Mammary epithelial cell (primary cell): ENCODE measurements at regions not wholly inside any gene's neighbourhood (a gene's known extent, or its start where the extent isn't known, plus 50 kb on each side); places are given as distances from the start of the nearest gene placed in this dataset.

ENCODE experiments used
- CTCF ChIP-seq, 2 donors: IDR thresholded peaks in 1 of 2; conservative IDR thresholded peaks in 1 of 2; 2 replicates each; pipeline ENCODE4 v1.5.1; 2011 to 2012; ENCODE audit warnings: inconsistent platforms in 2 of 2, low read length in 2 of 2, mild to moderate bottlenecking in 2 of 2, control low read depth in 1 of 2, low read depth in 1 of 2; ENCODE audit not compliant: insufficient read depth in 1 of 2; ENCODE audit errors: extremely low read depth in 1 of 2
- EZH2 ChIP-seq: IDR thresholded peaks from 2 replicates; pipeline ENCODE4 v1.6.1; 2012; ENCODE audit warnings: low read length, inconsistent platforms, borderline replicate concordance

DNA sequence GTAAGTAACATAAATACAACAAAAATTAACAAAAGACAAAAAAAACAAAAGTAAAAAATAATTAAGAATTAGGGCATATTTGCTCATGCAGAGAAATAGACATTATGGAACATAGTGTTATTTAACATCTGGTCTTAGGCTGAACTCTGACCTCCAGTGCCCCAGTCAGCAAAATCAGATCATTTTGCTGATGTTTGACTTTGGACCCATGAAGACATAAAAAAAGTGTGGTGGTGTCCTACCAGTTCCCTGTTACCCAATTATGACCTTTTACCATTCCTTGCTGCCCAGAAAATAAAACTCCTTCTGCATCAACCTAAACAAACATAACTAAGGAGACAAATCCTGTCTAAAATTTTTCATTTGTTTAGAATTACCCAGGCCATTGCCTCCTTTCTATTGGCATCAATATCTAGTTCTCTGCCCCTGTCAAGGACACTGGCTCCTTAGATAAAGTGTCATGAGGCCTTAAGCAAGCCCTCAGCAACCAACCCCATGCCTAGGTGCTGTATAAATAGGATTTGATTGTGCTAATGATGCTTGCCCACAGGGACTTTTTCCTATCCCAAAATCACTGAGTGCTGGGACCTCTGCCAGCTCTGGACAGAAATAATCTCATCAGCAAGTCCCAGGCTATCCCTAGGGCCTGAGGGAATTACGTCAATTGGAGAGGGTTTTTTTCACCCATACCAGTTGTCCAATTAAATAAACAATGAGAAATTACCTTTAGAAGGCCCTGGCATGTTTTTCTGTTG, 334.5 kb upstream of the UMPS start:
- TF ChIP-seq CTCF (conservative IDR thresholded peaks at IDR 0.05 in 1 of 2, IDR thresholded peaks at IDR 0.05 in 1 of 2; ENCODE audit: extremely low read depth in 1 of 2, insufficient read depth in 1 of 2, low read depth in 1 of 2, low read length in 2 of 2) (no peak), EZH2 (no peak)
